Transverse colon (tissue), 4 donors: ENCODE measurements at regions not wholly inside any gene's neighbourhood (a gene's known extent, or its start where the extent isn't known, plus 50 kb on each side); places are given as distances from the start of the nearest gene placed in this dataset.

Source experiments
- POLR2A ChIP-seq: fragments of 450-650 bp; IDR thresholded peaks from one replicate; pipeline ENCODE4 v1.6.1; 2016; ENCODE audit warnings: antibody characterized with exemption, mild to moderate bottlenecking, moderate library complexity
- POLR2AphosphoS5 ChIP-seq, 3 donors: sonication (generic); formaldehyde crosslinking; IDR thresholded peaks; one replicate each; pipeline ENCODE4 v1.6.1; 2016; ENCODE audit warnings: antibody characterized with exemption in 3 of 3
- TF ChIP-seq, protein P1 (sequence below), 5 experiments: fragments of 200-600 bp in 3 of 5; fragments of 450-650 bp in 2 of 5; sonication (generic) in 3 of 5; IDR thresholded peaks; 1 replicate in 2 of 5; 2 replicates in 3 of 5; pipeline ENCODE4 v1.5.1; 2016 to 2017; ENCODE audit warnings: antibody characterized with exemption in 5 of 5, inconsistent platforms in 3 of 5, mild to moderate bottlenecking in 2 of 5, moderate library complexity in 1 of 5

DNA sequence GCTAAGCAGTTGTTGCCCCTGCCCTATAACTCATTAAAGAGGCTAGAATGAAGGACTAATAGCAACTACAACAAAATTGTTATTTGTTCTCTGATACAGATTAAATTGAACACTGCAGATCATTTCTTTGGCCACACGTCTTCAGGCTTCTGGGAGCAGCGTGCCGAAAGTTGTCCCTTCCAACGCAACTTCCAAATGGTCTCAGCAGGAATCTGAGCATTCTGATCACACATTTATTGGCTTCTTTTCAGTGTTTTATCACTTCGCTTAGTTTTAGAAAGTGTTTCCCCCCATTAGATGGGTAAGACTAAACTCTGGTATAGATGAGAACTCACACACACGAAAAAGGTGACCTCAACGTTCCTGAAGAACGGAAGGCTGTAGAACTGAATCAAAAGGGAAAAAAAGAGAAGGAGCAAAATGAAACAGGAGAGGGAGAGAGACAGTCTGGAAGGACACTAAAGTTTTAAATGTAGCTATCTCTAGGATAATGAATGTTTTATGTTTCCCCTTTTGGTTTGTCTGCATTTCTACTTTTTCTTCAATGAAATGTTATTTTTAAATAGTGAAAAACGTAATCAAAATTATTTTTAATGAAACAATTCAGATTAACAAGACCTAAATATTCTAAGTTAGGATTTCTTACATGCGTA lies 336.5 kb downstream of the RRAGC start:
- TF ChIP-seq, protein P1, sequence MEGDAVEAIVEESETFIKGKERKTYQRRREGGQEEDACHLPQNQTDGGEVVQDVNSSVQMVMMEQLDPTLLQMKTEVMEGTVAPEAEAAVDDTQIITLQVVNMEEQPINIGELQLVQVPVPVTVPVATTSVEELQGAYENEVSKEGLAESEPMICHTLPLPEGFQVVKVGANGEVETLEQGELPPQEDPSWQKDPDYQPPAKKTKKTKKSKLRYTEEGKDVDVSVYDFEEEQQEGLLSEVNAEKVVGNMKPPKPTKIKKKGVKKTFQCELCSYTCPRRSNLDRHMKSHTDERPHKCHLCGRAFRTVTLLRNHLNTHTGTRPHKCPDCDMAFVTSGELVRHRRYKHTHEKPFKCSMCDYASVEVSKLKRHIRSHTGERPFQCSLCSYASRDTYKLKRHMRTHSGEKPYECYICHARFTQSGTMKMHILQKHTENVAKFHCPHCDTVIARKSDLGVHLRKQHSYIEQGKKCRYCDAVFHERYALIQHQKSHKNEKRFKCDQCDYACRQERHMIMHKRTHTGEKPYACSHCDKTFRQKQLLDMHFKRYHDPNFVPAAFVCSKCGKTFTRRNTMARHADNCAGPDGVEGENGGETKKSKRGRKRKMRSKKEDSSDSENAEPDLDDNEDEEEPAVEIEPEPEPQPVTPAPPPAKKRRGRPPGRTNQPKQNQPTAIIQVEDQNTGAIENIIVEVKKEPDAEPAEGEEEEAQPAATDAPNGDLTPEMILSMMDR (IDR thresholded peaks at IDR 0.05), result no peak
- no peak for TF ChIP-seq POLR2AphosphoS5 (IDR thresholded peaks at IDR 0.05)
- no peak for TF ChIP-seq POLR2A
